ENCODE measurements at regions not wholly inside any gene's neighbourhood (a gene's known extent, or its start where the extent isn't known, plus 50 kb on each side); places are given as distances from the start of the nearest gene placed in this dataset.
"Not testable (repeated sequence)": the region's sequence is repeated elsewhere in the genome, so short reads cannot be mapped to it uniquely, and the experiment has no call there.

DNA sequence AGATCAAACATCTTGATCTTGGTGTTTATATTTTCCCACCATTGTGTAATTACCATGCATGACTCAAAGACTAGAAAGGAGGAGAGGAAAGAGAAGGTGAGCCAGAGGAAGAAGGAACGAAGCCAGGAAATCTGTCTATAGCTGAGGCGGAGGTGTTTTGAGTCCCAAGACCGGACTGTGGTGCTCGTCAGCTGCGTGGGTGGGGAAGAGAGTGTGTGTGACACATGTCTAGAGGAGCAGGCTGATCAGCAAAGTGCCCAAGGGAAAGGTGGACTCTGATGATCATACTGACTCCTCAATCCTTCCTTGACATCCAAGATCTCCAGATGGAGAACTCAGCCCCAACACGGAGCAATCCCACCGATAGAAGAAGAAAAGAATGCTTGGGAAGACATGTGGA lies 189.5 kb upstream of the MINDY3 start:
- Histone ChIP-seq H3K9ac (ENCODE audit: insufficient read depth, low read length, poor library complexity, severe bottlenecking) (no peak overlapping the region), H3K27ac (ENCODE audit: low read depth in 1 of 2, low read length in 2 of 2) (no peak overlapping the region), H3K79me2 (ENCODE audit: insufficient read depth, low read length) (no peaks in the 10 kb centered on the region), H3K4me3 (replicated peaks in 1 of 3; ENCODE audit: low read depth in 2 of 3, low read length in 3 of 3) (no peak overlapping the region), H3K4me1 (ENCODE audit: control insufficient read depth in 1 of 2, insufficient read depth in 2 of 2, low read length in 2 of 2) (no peaks in the 10 kb centered on the region), H4K20me1 (ENCODE audit: insufficient read depth, low read length) (no peaks in the 10 kb centered on the region), H3K36me3 (replicated peaks in 1 of 2; ENCODE audit: control insufficient read depth in 1 of 2, insufficient read depth in 2 of 2, low read length in 2 of 2) (no peaks in the 10 kb centered on the region), H3K27me3 (ENCODE audit: control insufficient read depth in 2 of 2, insufficient read depth in 2 of 2, low read length in 2 of 2) (no peaks in the 10 kb centered on the region), H2AFZ (ENCODE audit: insufficient read depth, low read depth, low read length, poor library complexity, severe bottlenecking) (no peak overlapping the region), H3K9me3 (replicated peaks in 1 of 2; ENCODE audit: control insufficient read depth in 1 of 2, insufficient read depth in 1 of 2, low read length in 2 of 2) (no peaks in the 10 kb centered on the region), H3K4me2 (replicated peaks; ENCODE audit: extremely low read depth, low read length, poor library complexity, severe bottlenecking) (no peak overlapping the region)
- H3K36me3 Mint-ChIP-seq, result no peaks in the 10 kb centered on the region
- no peaks in the 10 kb centered on the region for H3K27me3 Mint-ChIP-seq (ENCODE audit: low read depth in 3 of 3)
- 93% methylated on average over 5 of the region's 7 CpGs for WGBS (ENCODE audit: insufficient coverage)
- no peaks in the 10 kb centered on the region for H3K4me1 Mint-ChIP-seq
- DNase-seq, result no peak
- TF ChIP-seq, protein P1, sequence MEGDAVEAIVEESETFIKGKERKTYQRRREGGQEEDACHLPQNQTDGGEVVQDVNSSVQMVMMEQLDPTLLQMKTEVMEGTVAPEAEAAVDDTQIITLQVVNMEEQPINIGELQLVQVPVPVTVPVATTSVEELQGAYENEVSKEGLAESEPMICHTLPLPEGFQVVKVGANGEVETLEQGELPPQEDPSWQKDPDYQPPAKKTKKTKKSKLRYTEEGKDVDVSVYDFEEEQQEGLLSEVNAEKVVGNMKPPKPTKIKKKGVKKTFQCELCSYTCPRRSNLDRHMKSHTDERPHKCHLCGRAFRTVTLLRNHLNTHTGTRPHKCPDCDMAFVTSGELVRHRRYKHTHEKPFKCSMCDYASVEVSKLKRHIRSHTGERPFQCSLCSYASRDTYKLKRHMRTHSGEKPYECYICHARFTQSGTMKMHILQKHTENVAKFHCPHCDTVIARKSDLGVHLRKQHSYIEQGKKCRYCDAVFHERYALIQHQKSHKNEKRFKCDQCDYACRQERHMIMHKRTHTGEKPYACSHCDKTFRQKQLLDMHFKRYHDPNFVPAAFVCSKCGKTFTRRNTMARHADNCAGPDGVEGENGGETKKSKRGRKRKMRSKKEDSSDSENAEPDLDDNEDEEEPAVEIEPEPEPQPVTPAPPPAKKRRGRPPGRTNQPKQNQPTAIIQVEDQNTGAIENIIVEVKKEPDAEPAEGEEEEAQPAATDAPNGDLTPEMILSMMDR (IDR thresholded peaks at IDR 0.05), result no peak
- peaks cover 0 to 6% (median 2%) of the 10 kb centered on the region in 7 donors for H3K9me3 Mint-ChIP-seq
- H3K27ac Mint-ChIP-seq, result peak overlapping the region in 1 of 7 donors; percentile 4
- H3K4me3 Mint-ChIP-seq, result no peak overlapping the region
- intact Hi-C loops (cut with micrococcal nuclease), result no loop called here

DNA sequence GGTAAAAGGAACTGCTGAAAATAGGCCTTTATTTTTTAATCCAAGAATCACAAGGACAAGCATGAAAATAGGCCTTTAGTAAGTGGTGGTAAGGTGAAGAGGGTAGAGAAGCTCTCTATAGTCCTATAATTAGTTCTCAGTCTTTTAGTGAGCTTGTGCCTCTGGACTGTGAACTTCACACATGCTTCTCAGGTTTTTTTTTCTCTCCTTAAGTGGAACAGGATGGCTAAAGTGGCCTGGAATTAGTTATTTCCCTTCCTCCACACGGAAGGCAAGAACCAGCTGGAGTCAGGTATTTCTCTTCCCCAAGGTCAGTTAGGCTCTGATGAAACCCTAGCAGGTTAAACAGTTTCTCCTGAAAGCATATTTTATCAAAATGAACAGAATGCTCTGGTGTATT lies 203.0 kb upstream of the MINDY3 start:
- TF ChIP-seq, protein P1 (IDR thresholded peaks at IDR 0.05), result no peak
- intact Hi-C loops (cut with micrococcal nuclease), result no loop called here
- no peak overlapping the region for H3K27ac ChIP-seq (ENCODE audit: low read depth in 1 of 2, low read length in 2 of 2)
- H3K79me2 ChIP-seq (ENCODE audit: insufficient read depth, low read length), result no peaks in the 10 kb centered on the region
- no peaks in the 10 kb centered on the region for H4K20me1 ChIP-seq (ENCODE audit: insufficient read depth, low read length)
- H3K4me2 ChIP-seq (replicated peaks; ENCODE audit: extremely low read depth, low read length, poor library complexity, severe bottlenecking), result no peak overlapping the region
- no peaks in the 10 kb centered on the region for H3K4me1 ChIP-seq (ENCODE audit: control insufficient read depth in 1 of 2, insufficient read depth in 2 of 2, low read length in 2 of 2)
- H2AFZ ChIP-seq (ENCODE audit: insufficient read depth, low read depth, low read length, poor library complexity, severe bottlenecking), result no peak overlapping the region
- no peak for DNase-seq
- Mint-ChIP-seq H3K4me3 (no peak overlapping the region), H3K27ac (no peak overlapping the region), H3K36me3 (no peaks in the 10 kb centered on the region), H3K4me1 (no peaks in the 10 kb centered on the region), H3K27me3 (ENCODE audit: low read depth in 3 of 3) (no peaks in the 10 kb centered on the region), H3K9me3 (peaks cover 0 to 9% (median 6%) of the 10 kb centered on the region in 7 donors)
- H3K9ac ChIP-seq (ENCODE audit: insufficient read depth, low read length, poor library complexity, severe bottlenecking), result no peak overlapping the region
- H3K9me3 ChIP-seq (replicated peaks in 1 of 2; ENCODE audit: control insufficient read depth in 1 of 2, insufficient read depth in 1 of 2, low read length in 2 of 2), result peaks cover 4 to 10% of the 10 kb centered on the region in 2 donors
- H3K4me3 ChIP-seq (replicated peaks in 1 of 3; ENCODE audit: low read depth in 2 of 3, low read length in 3 of 3), result no peak overlapping the region
- no peaks in the 10 kb centered on the region for H3K27me3 ChIP-seq (ENCODE audit: control insufficient read depth in 2 of 2, insufficient read depth in 2 of 2, low read length in 2 of 2)
- 40% methylated on average over 1 of the region's 1 CpG for WGBS (ENCODE audit: insufficient coverage)
- no peaks in the 10 kb centered on the region for H3K36me3 ChIP-seq (replicated peaks in 1 of 2; ENCODE audit: control insufficient read depth in 1 of 2, insufficient read depth in 2 of 2, low read length in 2 of 2)

DNA sequence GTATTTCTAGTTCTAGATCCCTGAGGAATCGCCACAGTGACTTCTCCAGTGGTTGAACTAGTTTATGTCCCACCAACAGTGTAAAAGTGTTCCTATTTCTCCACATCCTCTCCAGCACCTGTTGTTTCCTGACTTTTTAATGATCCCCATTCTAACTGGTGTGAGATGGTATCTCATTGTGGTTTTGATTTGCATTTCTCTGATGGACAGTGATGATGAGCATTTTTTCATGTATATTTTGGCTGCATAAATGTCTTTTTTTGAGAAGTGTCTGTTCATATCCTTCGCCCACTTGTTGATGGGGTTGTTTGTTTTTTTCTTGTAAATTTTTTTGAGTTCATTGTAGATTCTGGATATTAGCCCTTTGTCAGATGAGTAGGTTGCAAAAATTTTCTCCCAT lies 223.2 kb upstream of the MINDY3 start:
- H3K4me3 Mint-ChIP-seq; H3K9me3 ChIP-seq (replicated peaks in 1 of 2; ENCODE audit: control insufficient read depth in 1 of 2, insufficient read depth in 1 of 2, low read length in 2 of 2); H3K36me3 ChIP-seq (replicated peaks in 1 of 2; ENCODE audit: control insufficient read depth in 1 of 2, insufficient read depth in 2 of 2, low read length in 2 of 2); H3K27me3 Mint-ChIP-seq (ENCODE audit: low read depth in 3 of 3); H3K36me3 Mint-ChIP-seq; H3K27me3 ChIP-seq (ENCODE audit: control insufficient read depth in 2 of 2, insufficient read depth in 2 of 2, low read length in 2 of 2); H3K9ac ChIP-seq (ENCODE audit: insufficient read depth, low read length, poor library complexity, severe bottlenecking); H3K4me3 ChIP-seq (replicated peaks in 1 of 3; ENCODE audit: low read depth in 2 of 3, low read length in 3 of 3); intact Hi-C loops (cut with micrococcal nuclease); H2AFZ ChIP-seq (ENCODE audit: insufficient read depth, low read depth, low read length, poor library complexity, severe bottlenecking); H3K4me2 ChIP-seq (replicated peaks; ENCODE audit: extremely low read depth, low read length, poor library complexity, severe bottlenecking); H3K4me1 ChIP-seq (ENCODE audit: control insufficient read depth in 1 of 2, insufficient read depth in 2 of 2, low read length in 2 of 2); H3K27ac Mint-ChIP-seq; H3K79me2 ChIP-seq (ENCODE audit: insufficient read depth, low read length); H3K4me1 Mint-ChIP-seq; H4K20me1 ChIP-seq (ENCODE audit: insufficient read depth, low read length); DNase-seq; H3K27ac ChIP-seq (ENCODE audit: low read depth in 1 of 2, low read length in 2 of 2): not testable (repeated sequence)
- no CpG with 5 or more reads among the region's 2 CpGs for WGBS (ENCODE audit: insufficient coverage)
- H3K9me3 Mint-ChIP-seq, result peaks cover 0 to 18% (median 11%) of the 10 kb centered on the region in 7 donors

All from CD14-positive monocyte (primary cell).